ENCODE measurements at regions not wholly inside any gene's neighbourhood (a gene's known extent, or its start where the extent isn't known, plus 50 kb on each side); places are given as distances from the start of the nearest gene placed in this dataset.

- TF ChIP-seq, protein P1, sequence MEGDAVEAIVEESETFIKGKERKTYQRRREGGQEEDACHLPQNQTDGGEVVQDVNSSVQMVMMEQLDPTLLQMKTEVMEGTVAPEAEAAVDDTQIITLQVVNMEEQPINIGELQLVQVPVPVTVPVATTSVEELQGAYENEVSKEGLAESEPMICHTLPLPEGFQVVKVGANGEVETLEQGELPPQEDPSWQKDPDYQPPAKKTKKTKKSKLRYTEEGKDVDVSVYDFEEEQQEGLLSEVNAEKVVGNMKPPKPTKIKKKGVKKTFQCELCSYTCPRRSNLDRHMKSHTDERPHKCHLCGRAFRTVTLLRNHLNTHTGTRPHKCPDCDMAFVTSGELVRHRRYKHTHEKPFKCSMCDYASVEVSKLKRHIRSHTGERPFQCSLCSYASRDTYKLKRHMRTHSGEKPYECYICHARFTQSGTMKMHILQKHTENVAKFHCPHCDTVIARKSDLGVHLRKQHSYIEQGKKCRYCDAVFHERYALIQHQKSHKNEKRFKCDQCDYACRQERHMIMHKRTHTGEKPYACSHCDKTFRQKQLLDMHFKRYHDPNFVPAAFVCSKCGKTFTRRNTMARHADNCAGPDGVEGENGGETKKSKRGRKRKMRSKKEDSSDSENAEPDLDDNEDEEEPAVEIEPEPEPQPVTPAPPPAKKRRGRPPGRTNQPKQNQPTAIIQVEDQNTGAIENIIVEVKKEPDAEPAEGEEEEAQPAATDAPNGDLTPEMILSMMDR (IDR thresholded peaks at IDR 0.05; ENCODE audit: low read depth, low read length): no peak
- no peak for TF ChIP-seq EZH2phosphoT487 (IDR thresholded peaks at IDR 0.05; ENCODE audit: low read depth)
Measured at GRCh38 chr1:168386492-168386891, 105.8 kb downstream of the TBX19 start.
